Activated T-cell treated with anti-CD3 and anti-CD28 coated beads, Interleukin-2, amount 50 U/mL, for 4 hours (primary cell): ENCODE measurements at regions not wholly inside any gene's neighbourhood (a gene's known extent, or its start where the extent isn't known, plus 50 kb on each side); places are given as distances from the start of the nearest gene placed in this dataset.
"Not testable (repeated sequence)": the region's sequence is repeated elsewhere in the genome, so short reads cannot be mapped to it uniquely, and the experiment has no call there.

Experiments
- ATAC-seq, 2 donors: fragments of 200-7000 bp; cut with Tn5 transposase; one replicate each; pipeline ENCODE4 v1.10.0; 2021
- DNase-seq: peaks from one replicate; pipeline ENCODE4 v3.0.0-alpha.2; 2020
- H3K27me3 Mint-ChIP-seq: one replicate; pipeline ENCODE4 v1.8.0; 2021; ENCODE audit warnings: low read depth, mixed read lengths
- H3K36me3 Mint-ChIP-seq: one replicate; pipeline ENCODE4 v1.8.0; 2022; ENCODE audit warnings: mixed read lengths; ENCODE audit not compliant: insufficient read depth
- H3K4me1 Mint-ChIP-seq: one replicate; pipeline ENCODE4 v1.8.0; 2021; ENCODE audit warnings: low read depth, mixed read lengths
- H3K4me3 Mint-ChIP-seq: one replicate; pipeline ENCODE4 v1.8.0; 2021; ENCODE audit warnings: mild to moderate bottlenecking, moderate library complexity, mixed read lengths
- H3K9me3 Mint-ChIP-seq: one replicate; pipeline ENCODE4 v1.8.0; 2021; ENCODE audit warnings: mixed read lengths

- no peaks in the 10 kb centered on the region for H3K36me3 Mint-ChIP-seq
- no peak for DNase-seq
These were observed 474.1 kb upstream of the ZMIZ1 start for GRCh38 chr10:78594559-78595268.

GRCh38 chr10:78595269-78595619, 473.5 kb upstream of the ZMIZ1 start:
- no peak for DNase-seq
- no peak for ATAC-seq
- Mint-ChIP-seq H3K9me3 (no peaks in the 10 kb centered on the region), H3K27me3 (peaks cover 5% of the 10 kb centered on the region), H3K4me1 (no peaks in the 10 kb centered on the region), H3K4me3 (no peak overlapping the region), H3K36me3 (no peaks in the 10 kb centered on the region)

More at GRCh38 chr10:78594559-78595268, 474.1 kb upstream of the ZMIZ1 start:
- Mint-ChIP-seq H3K4me1 (no peaks in the 10 kb centered on the region), H3K27me3 (peaks cover 5% of the 10 kb centered on the region), H3K9me3 (no peaks in the 10 kb centered on the region), H3K4me3 (no peak overlapping the region)
- ATAC-seq, result no peak

- no peak overlapping the region for H3K4me3 Mint-ChIP-seq
- no peaks in the 10 kb centered on the region for H3K4me1 Mint-ChIP-seq
- no peak for ATAC-seq
- H3K36me3 Mint-ChIP-seq, result no peaks in the 10 kb centered on the region
- DNase-seq, result no peak
- H3K27me3 Mint-ChIP-seq, result peaks cover 5% of the 10 kb centered on the region
- no peaks in the 10 kb centered on the region for H3K9me3 Mint-ChIP-seq
These were observed 472.2 kb upstream of the ZMIZ1 start for GRCh38 chr10:78596556-78596955.

GRCh38 chr10:78597796-78598555, 470.8 kb upstream of the ZMIZ1 start:
- DNase-seq (no peak), ATAC-seq (no peak)
- peaks cover 5% of the 10 kb centered on the region for H3K27me3 Mint-ChIP-seq
- H3K9me3 Mint-ChIP-seq, result no peaks in the 10 kb centered on the region
- H3K36me3 Mint-ChIP-seq, result no peaks in the 10 kb centered on the region
- no peak overlapping the region for H3K4me3 Mint-ChIP-seq
- H3K4me1 Mint-ChIP-seq, result no peaks in the 10 kb centered on the region

GRCh38 chr10:78599122-78599853, 469.5 kb upstream of the ZMIZ1 start:
- ATAC-seq, result no peak
- H3K36me3 Mint-ChIP-seq, result no peaks in the 10 kb centered on the region

GRCh38 chr10:78600121-78600665, 468.6 kb upstream of the ZMIZ1 start:
- no peak for ATAC-seq
- H3K27me3 Mint-ChIP-seq, result peaks cover 2% of the 10 kb centered on the region
- no peaks in the 10 kb centered on the region for H3K9me3 Mint-ChIP-seq
- no peaks in the 10 kb centered on the region for H3K36me3 Mint-ChIP-seq
- no peaks in the 10 kb centered on the region for H3K4me1 Mint-ChIP-seq
- H3K4me3 Mint-ChIP-seq, result no peak overlapping the region
- no peak for DNase-seq

More at GRCh38 chr10:78599122-78599853, 469.5 kb upstream of the ZMIZ1 start:
- no peak for DNase-seq
- H3K4me3 Mint-ChIP-seq, result no peak overlapping the region
- H3K9me3 Mint-ChIP-seq, result no peaks in the 10 kb centered on the region
- no peaks in the 10 kb centered on the region for H3K4me1 Mint-ChIP-seq
- peaks cover 2% of the 10 kb centered on the region for H3K27me3 Mint-ChIP-seq

GRCh38 chr10:78600740-78601139, 468.0 kb upstream of the ZMIZ1 start:
- Mint-ChIP-seq H3K4me3 (no peak overlapping the region), H3K27me3 (peaks cover 2% of the 10 kb centered on the region), H3K4me1 (no peaks in the 10 kb centered on the region), H3K9me3 (no peaks in the 10 kb centered on the region), H3K36me3 (no peaks in the 10 kb centered on the region)
- DNase-seq, result no peak
- ATAC-seq, result no peak

- Mint-ChIP-seq H3K4me1 (no peaks in the 10 kb centered on the region), H3K4me3 (no peak overlapping the region), H3K27me3 (peaks cover 2% of the 10 kb centered on the region), H3K9me3 (no peaks in the 10 kb centered on the region), H3K36me3 (no peaks in the 10 kb centered on the region)
- peak; percentile 28 to 63 for ATAC-seq
- DNase-seq, result no peak
These were observed 466.4 kb upstream of the ZMIZ1 start for GRCh38 chr10:78602201-78602932.

- H3K9me3 Mint-ChIP-seq, result peaks cover 5% of the 10 kb centered on the region
- ATAC-seq (no peak), DNase-seq (no peak)
- no peaks in the 10 kb centered on the region for H3K27me3 Mint-ChIP-seq
- H3K4me3 Mint-ChIP-seq, result no peak overlapping the region
- H3K4me1 Mint-ChIP-seq, result no peaks in the 10 kb centered on the region
- no peaks in the 10 kb centered on the region for H3K36me3 Mint-ChIP-seq
These were observed 464.5 kb upstream of the ZMIZ1 start for GRCh38 chr10:78604286-78604685.

- H3K36me3 Mint-ChIP-seq, result no peaks in the 10 kb centered on the region
- H3K4me1 Mint-ChIP-seq, result no peaks in the 10 kb centered on the region
- H3K9me3 Mint-ChIP-seq, result peaks cover 7% of the 10 kb centered on the region
- DNase-seq (no peak), ATAC-seq (no peak)
- H3K4me3 Mint-ChIP-seq, result no peak overlapping the region
- no peaks in the 10 kb centered on the region for H3K27me3 Mint-ChIP-seq
These were observed 464.0 kb upstream of the ZMIZ1 start for GRCh38 chr10:78604721-78605120.

GRCh38 chr10:78605800-78606350, 462.9 kb upstream of the ZMIZ1 start:
- no peak for DNase-seq
- H3K9me3 Mint-ChIP-seq, result peaks cover 15% of the 10 kb centered on the region
- ATAC-seq, result no peak
- peaks cover 9% of the 10 kb centered on the region for H3K27me3 Mint-ChIP-seq
- H3K36me3 Mint-ChIP-seq, result no peaks in the 10 kb centered on the region
- H3K4me1 Mint-ChIP-seq, result no peaks in the 10 kb centered on the region
- H3K4me3 Mint-ChIP-seq, result no peak overlapping the region

- H3K36me3 Mint-ChIP-seq, DNase-seq, H3K4me1 Mint-ChIP-seq, ATAC-seq, H3K4me3 Mint-ChIP-seq: not testable (repeated sequence)
- Mint-ChIP-seq H3K27me3 (peaks cover 12% of the 10 kb centered on the region), H3K9me3 (peaks cover 15% of the 10 kb centered on the region)
These were observed 462.0 kb upstream of the ZMIZ1 start for GRCh38 chr10:78606766-78607165.

GRCh38 chr10:78609976-78610375, 458.8 kb upstream of the ZMIZ1 start:
- Mint-ChIP-seq H3K27me3 (peaks cover 14% of the 10 kb centered on the region), H3K4me3 (no peak overlapping the region), H3K9me3 (peaks cover 15% of the 10 kb centered on the region), H3K4me1 (no peaks in the 10 kb centered on the region), H3K36me3 (no peaks in the 10 kb centered on the region)
- ATAC-seq (no peak), DNase-seq (no peak)

GRCh38 chr10:78613132-78613531, 455.6 kb upstream of the ZMIZ1 start:
- Mint-ChIP-seq H3K36me3 (no peaks in the 10 kb centered on the region), H3K9me3 (peaks cover 15% of the 10 kb centered on the region), H3K4me1 (no peaks in the 10 kb centered on the region), H3K27me3 (peaks cover 16% of the 10 kb centered on the region), H3K4me3 (no peak overlapping the region)
- no peak for DNase-seq
- no peak for ATAC-seq
